Astrocyte of the cerebellum (primary cell): ENCODE measurements at regions not wholly inside any gene's neighbourhood (a gene's known extent, or its start where the extent isn't known, plus 50 kb on each side); places are given as distances from the start of the nearest gene placed in this dataset.

ENCODE experiments used
- DNase-seq: peaks from one replicate; pipeline ENCODE4 v3.0.0-alpha.2; 2011; ENCODE audit warnings: low read depth
- H3K4me3 ChIP-seq: 2 replicates; pipeline ENCODE4 v1.5.1; 2011; ENCODE audit warnings: mild to moderate bottlenecking, low read depth, low read length, moderate library complexity
- CTCF ChIP-seq: IDR thresholded peaks from 2 replicates; pipeline ENCODE4 v1.5.1; 2012; ENCODE audit warnings: low read length, low read depth, moderate library complexity, mild to moderate bottlenecking; ENCODE audit errors: missing control alignments
- in situ Hi-C: cut with HindIII; loops from 2 replicates; pipeline ENCODE4 v1.10.0; 2017; ENCODE audit warnings: low sequenced_read_pairs

GRCh38 chr19:32246006-32246405 lies 99.4 kb upstream of the ZNF507 start:
- no peak for TF ChIP-seq CTCF
- no peak for DNase-seq
- H3K4me3 ChIP-seq = no peak overlapping the region
- in situ Hi-C loops = no loop called here

GRCh38 chr19:32251634-32252332 lies 93.6 kb upstream of the ZNF507 start:
- no peak for TF ChIP-seq CTCF
- in situ Hi-C loops = no loop called here
- DNase-seq = no peak
- no peak overlapping the region for H3K4me3 ChIP-seq

- no peak for TF ChIP-seq CTCF
- H3K4me3 ChIP-seq = no peak overlapping the region
- no peak for DNase-seq
- in situ Hi-C loops = no loop called here
Measured at GRCh38 chr19:32252333-32252669, 93.1 kb upstream of the ZNF507 start.

- TF ChIP-seq CTCF = no peak
- in situ Hi-C loops = no loop called here
- no peak for DNase-seq
- no peak overlapping the region for H3K4me3 ChIP-seq
Measured at GRCh38 chr19:32253683-32254508, 91.5 kb upstream of the ZNF507 start.

- no peak for DNase-seq
- no peak for TF ChIP-seq CTCF
- in situ Hi-C loops = no loop called here
- H3K4me3 ChIP-seq = no peak overlapping the region
Measured at GRCh38 chr19:32254509-32254890, 90.9 kb upstream of the ZNF507 start.

- no peak overlapping the region for H3K4me3 ChIP-seq
- in situ Hi-C loops = no loop called here
- TF ChIP-seq CTCF = no peak
- DNase-seq = no peak
Measured at GRCh38 chr19:32255536-32256295, 89.7 kb upstream of the ZNF507 start.
